ENCODE measurements at regions not wholly inside any gene's neighbourhood (a gene's known extent, or its start where the extent isn't known, plus 50 kb on each side); places are given as distances from the start of the nearest gene placed in this dataset.

GRCh38 chr2:208586516-208586915 is 179.9 kb downstream of the PTH2R start:
- DNase-seq, result no peak
- no peaks in the 10 kb centered on the region for H3K36me3 ChIP-seq (ENCODE audit: low read depth)
- intact Hi-C loops (cut with DNase I, micrococcal nuclease), result no loop called here
- no peaks in the 10 kb centered on the region for H3K4me1 ChIP-seq (ENCODE audit: low read depth)
- TF ChIP-seq, protein P1, sequence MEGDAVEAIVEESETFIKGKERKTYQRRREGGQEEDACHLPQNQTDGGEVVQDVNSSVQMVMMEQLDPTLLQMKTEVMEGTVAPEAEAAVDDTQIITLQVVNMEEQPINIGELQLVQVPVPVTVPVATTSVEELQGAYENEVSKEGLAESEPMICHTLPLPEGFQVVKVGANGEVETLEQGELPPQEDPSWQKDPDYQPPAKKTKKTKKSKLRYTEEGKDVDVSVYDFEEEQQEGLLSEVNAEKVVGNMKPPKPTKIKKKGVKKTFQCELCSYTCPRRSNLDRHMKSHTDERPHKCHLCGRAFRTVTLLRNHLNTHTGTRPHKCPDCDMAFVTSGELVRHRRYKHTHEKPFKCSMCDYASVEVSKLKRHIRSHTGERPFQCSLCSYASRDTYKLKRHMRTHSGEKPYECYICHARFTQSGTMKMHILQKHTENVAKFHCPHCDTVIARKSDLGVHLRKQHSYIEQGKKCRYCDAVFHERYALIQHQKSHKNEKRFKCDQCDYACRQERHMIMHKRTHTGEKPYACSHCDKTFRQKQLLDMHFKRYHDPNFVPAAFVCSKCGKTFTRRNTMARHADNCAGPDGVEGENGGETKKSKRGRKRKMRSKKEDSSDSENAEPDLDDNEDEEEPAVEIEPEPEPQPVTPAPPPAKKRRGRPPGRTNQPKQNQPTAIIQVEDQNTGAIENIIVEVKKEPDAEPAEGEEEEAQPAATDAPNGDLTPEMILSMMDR (IDR thresholded peaks at IDR 0.05), result no peak
- no peak for ATAC-seq
- no peak overlapping the region for H3K4me3 ChIP-seq
- no peaks in the 10 kb centered on the region for H3K9me3 ChIP-seq

GRCh38 chr2:208594642-208595385 is 188.2 kb downstream of the PTH2R start:
- intact Hi-C loops (cut with DNase I, micrococcal nuclease), result no loop called here
- TF ChIP-seq, protein P1 (IDR thresholded peaks at IDR 0.05), result no peak
- peak; percentile 52 for ATAC-seq

GRCh38 chr2:208595386-208596275 is 189.0 kb downstream of the PTH2R start:
- Histone ChIP-seq H3K9me3 (no peaks in the 10 kb centered on the region), H3K4me1 (ENCODE audit: low read depth) (no peaks in the 10 kb centered on the region), H3K36me3 (ENCODE audit: low read depth) (no peaks in the 10 kb centered on the region), H3K4me3 (no peak overlapping the region)
- peak in 2 of 3 donors; percentile 25 to 28 for DNase-seq
- TF ChIP-seq, protein P1 (IDR thresholded peaks at IDR 0.05), result no peak
- intact Hi-C loops (cut with DNase I, micrococcal nuclease), result no loop called here
- ATAC-seq, result peak; percentile 98

More at GRCh38 chr2:208594642-208595385, 188.2 kb downstream of the PTH2R start:
- Histone ChIP-seq H3K4me3 (no peak overlapping the region), H3K4me1 (ENCODE audit: low read depth) (no peaks in the 10 kb centered on the region), H3K9me3 (no peaks in the 10 kb centered on the region), H3K36me3 (ENCODE audit: low read depth) (no peaks in the 10 kb centered on the region)
- no peak for DNase-seq

DNA sequence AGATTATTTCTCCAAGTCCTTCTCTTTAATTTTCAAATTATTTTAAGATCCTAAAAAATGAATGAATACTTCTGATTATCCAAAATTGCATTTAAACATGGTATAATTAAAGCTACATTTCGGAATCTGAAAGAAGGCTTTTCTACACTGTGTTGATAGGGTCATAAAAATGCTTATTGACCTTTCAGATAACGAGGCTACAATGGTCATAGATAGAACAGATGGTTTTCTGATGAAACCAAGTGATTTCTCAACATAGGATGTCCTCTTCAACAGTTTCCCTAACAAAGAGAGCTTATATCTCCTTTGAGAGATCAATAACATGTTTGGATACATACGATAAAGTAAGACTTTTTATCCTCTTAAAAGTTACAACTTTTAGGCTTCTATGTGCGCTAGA is 201.1 kb downstream of the PTH2R start:
- DNase-seq (no peak), ATAC-seq (no peak)
- intact Hi-C loops (cut with DNase I, micrococcal nuclease), result no loop called here
- Histone ChIP-seq H3K36me3 (ENCODE audit: low read depth) (no peaks in the 10 kb centered on the region), H3K4me3 (no peak overlapping the region), H3K9me3 (no peaks in the 10 kb centered on the region), H3K4me1 (ENCODE audit: low read depth) (no peaks in the 10 kb centered on the region)
- TF ChIP-seq, protein P1 (IDR thresholded peaks at IDR 0.05), result no peak

- intact Hi-C loops (cut with DNase I, micrococcal nuclease), result no loop called here
- no peaks in the 10 kb centered on the region for H3K4me1 ChIP-seq (ENCODE audit: low read depth)
- TF ChIP-seq, protein P1 (IDR thresholded peaks at IDR 0.05), result no peak
- peak; percentile 48 for ATAC-seq
- no peak overlapping the region for H3K4me3 ChIP-seq
- H3K9me3 ChIP-seq, result no peaks in the 10 kb centered on the region
- no peak for DNase-seq
- H3K36me3 ChIP-seq (ENCODE audit: low read depth), result no peaks in the 10 kb centered on the region
Measured at GRCh38 chr2:208608122-208608835, 201.7 kb downstream of the PTH2R start.
